ENCODE measurements at regions not wholly inside any gene's neighbourhood (a gene's known extent, or its start where the extent isn't known, plus 50 kb on each side); places are given as distances from the start of the nearest gene placed in this dataset.

DNA sequence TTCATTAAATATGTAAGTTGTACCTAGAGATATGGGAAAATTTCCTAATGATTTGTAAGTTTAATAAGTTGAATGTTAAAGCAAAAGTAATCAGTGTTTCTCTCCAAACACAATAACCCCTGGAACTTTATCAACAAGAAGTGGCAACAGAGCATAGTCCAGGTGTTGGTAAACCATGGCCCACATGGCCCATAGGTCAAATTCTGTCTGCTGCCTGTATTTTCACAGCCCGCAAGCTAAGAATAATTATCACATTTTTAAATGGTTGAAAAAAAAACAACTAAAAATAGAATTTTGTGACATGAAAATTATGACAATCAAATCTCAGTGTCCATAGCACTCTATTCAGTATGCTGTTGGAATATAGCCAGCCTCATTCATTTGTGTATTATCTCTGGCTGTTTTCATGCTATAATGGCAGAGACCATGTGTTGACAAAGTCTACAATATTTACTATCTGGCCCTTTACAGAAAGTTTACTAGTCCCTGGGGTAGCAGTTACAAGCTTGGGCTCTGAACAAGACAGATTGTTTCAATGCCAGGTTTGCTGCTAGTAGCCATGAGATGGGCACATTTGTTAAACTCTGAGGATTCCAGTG is 395.8 kb downstream of the GASK1B start:
- Histone ChIP-seq H3K36me3 (replicated peaks in 1 of 2; ENCODE audit: control extremely low read depth in 1 of 2, control insufficient read depth in 1 of 2, extremely low read depth in 1 of 2, insufficient read depth in 2 of 2, low read length in 1 of 2) (no peaks in the 10 kb centered on the region), H3K4me3 (ENCODE audit: control extremely low read depth in 1 of 5, extremely low read depth in 1 of 5, insufficient read depth in 1 of 5, low read depth in 2 of 5, low read length in 4 of 5) (no peak overlapping the region), H3K9ac (ENCODE audit: low read length) (no peak overlapping the region), H3K9me3 (ENCODE audit: control extremely low read depth in 1 of 3, control insufficient read depth in 2 of 3, insufficient read depth in 1 of 3, low read length in 2 of 3) (no peaks in the 10 kb centered on the region), H3K4me1 (ENCODE audit: control insufficient read depth in 2 of 2, insufficient read depth in 2 of 2, low read length in 2 of 2) (no peaks in the 10 kb centered on the region), H4K20me1 (ENCODE audit: control insufficient read depth, insufficient read depth, low read length, poor library complexity, severe bottlenecking) (no peaks in the 10 kb centered on the region), H3K27me3 (replicated peaks in 1 of 4; ENCODE audit: control extremely low read depth in 1 of 4, control insufficient read depth in 3 of 4, insufficient read depth in 4 of 4, low read length in 3 of 4) (no peaks in the 10 kb centered on the region), H2AFZ (ENCODE audit: insufficient read depth, low read depth, low read length, poor library complexity, severe bottlenecking) (no peak overlapping the region), H3K27ac (ENCODE audit: low read length in 2 of 2) (no peak overlapping the region), H3K4me2 (replicated peaks; ENCODE audit: low read depth, low read length, poor library complexity, severe bottlenecking) (no peak overlapping the region), H3K79me2 (ENCODE audit: control insufficient read depth, insufficient read depth, low read length) (no peaks in the 10 kb centered on the region)
- no peak overlapping the region for H3K27ac Mint-ChIP-seq
- no peaks in the 10 kb centered on the region for H3K9me3 Mint-ChIP-seq (ENCODE audit: insufficient read depth)
- H3K4me3 Mint-ChIP-seq, result no peak overlapping the region
- DNase-seq, result no peak
- ChIA-PET CTCF (no interaction called here), POLR2A (no interaction called here)
- no CpG with 5 or more reads among the region's 1 CpG for whole genome bisulfite sequencing (ENCODE audit: insufficient coverage)
- H3K27me3 Mint-ChIP-seq, result no peaks in the 10 kb centered on the region
- no peaks in the 10 kb centered on the region for H3K4me1 Mint-ChIP-seq
- no peak for ATAC-seq (ENCODE audit: low read depth)
- intact Hi-C loops (cut with micrococcal nuclease), result no loop called here
- TF ChIP-seq, protein P1, sequence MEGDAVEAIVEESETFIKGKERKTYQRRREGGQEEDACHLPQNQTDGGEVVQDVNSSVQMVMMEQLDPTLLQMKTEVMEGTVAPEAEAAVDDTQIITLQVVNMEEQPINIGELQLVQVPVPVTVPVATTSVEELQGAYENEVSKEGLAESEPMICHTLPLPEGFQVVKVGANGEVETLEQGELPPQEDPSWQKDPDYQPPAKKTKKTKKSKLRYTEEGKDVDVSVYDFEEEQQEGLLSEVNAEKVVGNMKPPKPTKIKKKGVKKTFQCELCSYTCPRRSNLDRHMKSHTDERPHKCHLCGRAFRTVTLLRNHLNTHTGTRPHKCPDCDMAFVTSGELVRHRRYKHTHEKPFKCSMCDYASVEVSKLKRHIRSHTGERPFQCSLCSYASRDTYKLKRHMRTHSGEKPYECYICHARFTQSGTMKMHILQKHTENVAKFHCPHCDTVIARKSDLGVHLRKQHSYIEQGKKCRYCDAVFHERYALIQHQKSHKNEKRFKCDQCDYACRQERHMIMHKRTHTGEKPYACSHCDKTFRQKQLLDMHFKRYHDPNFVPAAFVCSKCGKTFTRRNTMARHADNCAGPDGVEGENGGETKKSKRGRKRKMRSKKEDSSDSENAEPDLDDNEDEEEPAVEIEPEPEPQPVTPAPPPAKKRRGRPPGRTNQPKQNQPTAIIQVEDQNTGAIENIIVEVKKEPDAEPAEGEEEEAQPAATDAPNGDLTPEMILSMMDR (IDR thresholded peaks at IDR 0.05), result no peak
- no peak for TF ChIP-seq EZH2 (IDR thresholded peaks at IDR 0.05; ENCODE audit: borderline replicate concordance, insufficient read depth, low read depth, low read length, poor library complexity, severe bottlenecking)

DNA sequence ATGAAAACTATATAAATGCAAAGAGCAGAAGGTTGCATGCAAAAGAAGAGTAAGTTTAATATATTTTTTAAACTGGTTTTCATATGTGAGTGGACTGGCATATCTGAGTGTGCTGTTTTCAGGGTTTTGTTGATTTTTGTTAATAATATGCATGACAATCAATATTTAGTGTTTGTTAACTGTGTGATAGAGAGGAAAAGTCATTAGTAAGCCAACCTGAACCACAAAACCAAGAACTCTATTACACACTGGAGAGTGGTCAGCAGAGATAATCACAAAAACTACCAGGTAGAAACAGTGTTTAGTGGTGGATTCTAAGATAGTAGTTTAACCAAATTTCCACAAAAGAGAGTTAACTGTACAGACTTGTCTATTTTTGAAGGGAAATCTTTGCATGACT is 396.9 kb downstream of the GASK1B start:
- Histone ChIP-seq H3K27ac (ENCODE audit: low read length in 2 of 2) (no peak overlapping the region), H3K79me2 (ENCODE audit: control insufficient read depth, insufficient read depth, low read length) (no peaks in the 10 kb centered on the region), H3K4me2 (replicated peaks; ENCODE audit: low read depth, low read length, poor library complexity, severe bottlenecking) (no peak overlapping the region), H3K4me3 (ENCODE audit: control extremely low read depth in 1 of 5, extremely low read depth in 1 of 5, insufficient read depth in 1 of 5, low read depth in 2 of 5, low read length in 4 of 5) (no peak overlapping the region), H2AFZ (ENCODE audit: insufficient read depth, low read depth, low read length, poor library complexity, severe bottlenecking) (no peak overlapping the region), H3K4me1 (ENCODE audit: control insufficient read depth in 2 of 2, insufficient read depth in 2 of 2, low read length in 2 of 2) (no peaks in the 10 kb centered on the region), H3K27me3 (replicated peaks in 1 of 4; ENCODE audit: control extremely low read depth in 1 of 4, control insufficient read depth in 3 of 4, insufficient read depth in 4 of 4, low read length in 3 of 4) (no peaks in the 10 kb centered on the region), H3K36me3 (replicated peaks in 1 of 2; ENCODE audit: control extremely low read depth in 1 of 2, control insufficient read depth in 1 of 2, extremely low read depth in 1 of 2, insufficient read depth in 2 of 2, low read length in 1 of 2) (no peaks in the 10 kb centered on the region), H3K9ac (ENCODE audit: low read length) (no peak overlapping the region), H3K9me3 (ENCODE audit: control extremely low read depth in 1 of 3, control insufficient read depth in 2 of 3, insufficient read depth in 1 of 3, low read length in 2 of 3) (no peaks in the 10 kb centered on the region), H4K20me1 (ENCODE audit: control insufficient read depth, insufficient read depth, low read length, poor library complexity, severe bottlenecking) (no peaks in the 10 kb centered on the region)
- Mint-ChIP-seq H3K27me3 (no peaks in the 10 kb centered on the region), H3K4me1 (no peaks in the 10 kb centered on the region), H3K27ac (no peak overlapping the region), H3K9me3 (ENCODE audit: insufficient read depth) (no peaks in the 10 kb centered on the region), H3K4me3 (no peak overlapping the region)
- POLR2A ChIA-PET, result no interaction called here
- TF ChIP-seq EZH2 (IDR thresholded peaks at IDR 0.05; ENCODE audit: borderline replicate concordance, insufficient read depth, low read depth, low read length, poor library complexity, severe bottlenecking), result no peak
- TF ChIP-seq, protein P1 (IDR thresholded peaks at IDR 0.05), result no peak
- intact Hi-C loops (cut with micrococcal nuclease), result no loop called here
- DNase-seq (no peak), ATAC-seq (ENCODE audit: low read depth) (no peak)
- CTCF ChIA-PET, result no interaction called here

All from B cell (primary cell).